ENCODE measurements at regions not wholly inside any gene's neighbourhood (a gene's known extent, or its start where the extent isn't known, plus 50 kb on each side); places are given as distances from the start of the nearest gene placed in this dataset.

GRCh38 chrX:138294951-138295350 is 416.6 kb downstream of the FGF13 start:
- TF ChIP-seq POLR2A (IDR thresholded peaks at IDR 0.05) (no peak), POLR2AphosphoS5 (IDR thresholded peaks at IDR 0.05) (no peak)
- TF ChIP-seq, protein P1, sequence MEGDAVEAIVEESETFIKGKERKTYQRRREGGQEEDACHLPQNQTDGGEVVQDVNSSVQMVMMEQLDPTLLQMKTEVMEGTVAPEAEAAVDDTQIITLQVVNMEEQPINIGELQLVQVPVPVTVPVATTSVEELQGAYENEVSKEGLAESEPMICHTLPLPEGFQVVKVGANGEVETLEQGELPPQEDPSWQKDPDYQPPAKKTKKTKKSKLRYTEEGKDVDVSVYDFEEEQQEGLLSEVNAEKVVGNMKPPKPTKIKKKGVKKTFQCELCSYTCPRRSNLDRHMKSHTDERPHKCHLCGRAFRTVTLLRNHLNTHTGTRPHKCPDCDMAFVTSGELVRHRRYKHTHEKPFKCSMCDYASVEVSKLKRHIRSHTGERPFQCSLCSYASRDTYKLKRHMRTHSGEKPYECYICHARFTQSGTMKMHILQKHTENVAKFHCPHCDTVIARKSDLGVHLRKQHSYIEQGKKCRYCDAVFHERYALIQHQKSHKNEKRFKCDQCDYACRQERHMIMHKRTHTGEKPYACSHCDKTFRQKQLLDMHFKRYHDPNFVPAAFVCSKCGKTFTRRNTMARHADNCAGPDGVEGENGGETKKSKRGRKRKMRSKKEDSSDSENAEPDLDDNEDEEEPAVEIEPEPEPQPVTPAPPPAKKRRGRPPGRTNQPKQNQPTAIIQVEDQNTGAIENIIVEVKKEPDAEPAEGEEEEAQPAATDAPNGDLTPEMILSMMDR (IDR thresholded peaks at IDR 0.05), result no peak

Data from prostate gland (tissue), 2 donors.